Fibroblast of villous mesenchyme (primary cell): ENCODE measurements at regions not wholly inside any gene's neighbourhood (a gene's known extent, or its start where the extent isn't known, plus 50 kb on each side); places are given as distances from the start of the nearest gene placed in this dataset.
"Not testable (repeated sequence)": the region's sequence is repeated elsewhere in the genome, so short reads cannot be mapped to it uniquely, and the experiment has no call there.

ENCODE experiments used
- DNase-seq: peaks from one replicate; pipeline ENCODE4 v3.0.0-alpha.2; 2010; ENCODE audit warnings: low read depth
- H3K4me3 ChIP-seq: 2 replicates; pipeline ENCODE4 v1.5.1; 2011; ENCODE audit warnings: low read depth, mild to moderate bottlenecking, low read length
- CTCF ChIP-seq: IDR thresholded peaks from 2 replicates; pipeline ENCODE4 v1.5.1; 2012; ENCODE audit warnings: low read depth, mild to moderate bottlenecking, low read length; ENCODE audit not compliant: insufficient read depth

- DNase-seq: no peak
- no peak for TF ChIP-seq CTCF
- H3K4me3 ChIP-seq: no peak overlapping the region
These were observed 1863.5 kb upstream of the PCDH20 start for GRCh38 chr13:63279136-63279535.

- no peak for DNase-seq
- no peak for TF ChIP-seq CTCF
- no peak overlapping the region for H3K4me3 ChIP-seq
These were observed 1859.1 kb upstream of the PCDH20 start for GRCh38 chr13:63274772-63275171.

- DNase-seq: no peak
- no peak overlapping the region for H3K4me3 ChIP-seq
- no peak for TF ChIP-seq CTCF
These were observed 1834.0 kb upstream of the PCDH20 start for GRCh38 chr13:63249411-63250187.

GRCh38 chr13:63236667-63237396 is 1821.2 kb upstream of the PCDH20 start:
- DNase-seq, H3K4me3 ChIP-seq: not testable (repeated sequence)

- DNase-seq: peak; percentile 4
- H3K4me3 ChIP-seq: not testable (repeated sequence)
These were observed 1802.9 kb upstream of the PCDH20 start for GRCh38 chr13:63218596-63218995.

GRCh38 chr13:63209330-63210017 is 1793.8 kb upstream of the PCDH20 start:
- H3K4me3 ChIP-seq: no peak overlapping the region
- no peak for TF ChIP-seq CTCF
- DNase-seq: no peak

GRCh38 chr13:63208826-63209225 is 1793.2 kb upstream of the PCDH20 start:
- H3K4me3 ChIP-seq: no peak overlapping the region
- TF ChIP-seq CTCF: no peak
- no peak for DNase-seq

- no peak for DNase-seq
- TF ChIP-seq CTCF: no peak
- H3K4me3 ChIP-seq: no peak overlapping the region
These were observed 1790.8 kb upstream of the PCDH20 start for GRCh38 chr13:63206461-63206860.
